Effector memory CD4-positive, alpha-beta T cell (primary cell): ENCODE measurements at regions not wholly inside any gene's neighbourhood (a gene's known extent, or its start where the extent isn't known, plus 50 kb on each side); places are given as distances from the start of the nearest gene placed in this dataset.
A peak's percentile ranks its signal among the peaks of the same experiment; 100 is the strongest.

ENCODE experiments used
- DNase-seq, 3 donors: peaks; one replicate each; pipeline ENCODE4 v3.0.0-alpha.2; 2020
- H3K27ac ChIP-seq: 2 replicates; pipeline ENCODE4 v1.7.0; 2013; ENCODE audit warnings: mild to moderate bottlenecking, low read length, moderate library complexity; ENCODE audit not compliant: insufficient read depth, poor library complexity, severe bottlenecking
- H3K27me3 ChIP-seq: replicated peaks from 2 replicates; pipeline ENCODE4 v1.7.0; 2013; ENCODE audit warnings: mild to moderate bottlenecking, low read length; ENCODE audit not compliant: insufficient read depth, control insufficient read depth, poor library complexity, severe bottlenecking
- H3K36me3 ChIP-seq: 2 replicates; pipeline ENCODE4 v1.7.0; 2013; ENCODE audit warnings: mild to moderate bottlenecking, low read length, moderate library complexity; ENCODE audit not compliant: control insufficient read depth, insufficient read depth
- H3K4me1 ChIP-seq: 2 replicates; pipeline ENCODE4 v1.7.0; 2013; ENCODE audit warnings: low read length, mild to moderate bottlenecking; ENCODE audit not compliant: control insufficient read depth, insufficient read depth, poor library complexity, severe bottlenecking
- H3K4me3 ChIP-seq: 2 replicates; pipeline ENCODE4 v1.7.0; 2013; ENCODE audit warnings: low read length, low read depth, mild to moderate bottlenecking; ENCODE audit not compliant: insufficient read depth, poor library complexity, severe bottlenecking
- H3K9me3 ChIP-seq: 2 replicates; pipeline ENCODE4 v1.7.0; 2013; ENCODE audit warnings: mild to moderate bottlenecking, low read length, moderate library complexity; ENCODE audit not compliant: control insufficient read depth

- H3K27me3 ChIP-seq = peaks cover 12% of the 10 kb centered on the region
- no peak for DNase-seq
- no peak overlapping the region for H3K4me3 ChIP-seq
- no peaks in the 10 kb centered on the region for H3K4me1 ChIP-seq
- no peak overlapping the region for H3K27ac ChIP-seq
- H3K36me3 ChIP-seq = no peaks in the 10 kb centered on the region
- no peaks in the 10 kb centered on the region for H3K9me3 ChIP-seq
Measured at GRCh38 chr2:121076498-121076820, 208.5 kb downstream of the TFCP2L1 start.

GRCh38 chr2:121076885-121077549 lies 208.0 kb downstream of the TFCP2L1 start:
- Histone ChIP-seq H3K36me3 (no peaks in the 10 kb centered on the region), H3K9me3 (no peaks in the 10 kb centered on the region), H3K27me3 (peaks cover 12% of the 10 kb centered on the region), H3K4me3 (no peak overlapping the region), H3K4me1 (no peaks in the 10 kb centered on the region), H3K27ac (no peak overlapping the region)
- peak in 2 of 3 donors; percentile 5 to 13 for DNase-seq

GRCh38 chr2:121078899-121079298 lies 206.1 kb downstream of the TFCP2L1 start:
- Histone ChIP-seq H3K4me3 (no peak overlapping the region), H3K9me3 (no peaks in the 10 kb centered on the region), H3K36me3 (no peaks in the 10 kb centered on the region), H3K27ac (no peak overlapping the region), H3K4me1 (no peaks in the 10 kb centered on the region), H3K27me3 (peaks cover 12% of the 10 kb centered on the region)
- DNase-seq = no peak

- Histone ChIP-seq H3K4me3 (no peak overlapping the region), H3K36me3 (no peaks in the 10 kb centered on the region), H3K27me3 (peaks cover 12% of the 10 kb centered on the region), H3K27ac (no peak overlapping the region), H3K4me1 (no peaks in the 10 kb centered on the region), H3K9me3 (no peaks in the 10 kb centered on the region)
- DNase-seq = peak in 1 of 3 donors; percentile 3
Measured at GRCh38 chr2:121080013-121080772, 204.8 kb downstream of the TFCP2L1 start.

- Histone ChIP-seq H3K4me1 (no peaks in the 10 kb centered on the region), H3K9me3 (no peaks in the 10 kb centered on the region), H3K27ac (no peak overlapping the region), H3K27me3 (peaks cover 2% of the 10 kb centered on the region), H3K36me3 (no peaks in the 10 kb centered on the region), H3K4me3 (no peak overlapping the region)
- no peak for DNase-seq
Measured at GRCh38 chr2:121081701-121082100, 203.3 kb downstream of the TFCP2L1 start.

GRCh38 chr2:121082191-121082590 lies 202.8 kb downstream of the TFCP2L1 start:
- no peaks in the 10 kb centered on the region for H3K27me3 ChIP-seq
- no peak for DNase-seq
- H3K27ac ChIP-seq = no peak overlapping the region
- no peaks in the 10 kb centered on the region for H3K36me3 ChIP-seq
- no peaks in the 10 kb centered on the region for H3K4me1 ChIP-seq
- H3K9me3 ChIP-seq = no peaks in the 10 kb centered on the region
- no peak overlapping the region for H3K4me3 ChIP-seq

GRCh38 chr2:121084130-121084680 lies 200.8 kb downstream of the TFCP2L1 start:
- Histone ChIP-seq H3K4me1 (no peaks in the 10 kb centered on the region), H3K27ac (no peak overlapping the region), H3K4me3 (no peak overlapping the region), H3K9me3 (no peaks in the 10 kb centered on the region), H3K36me3 (no peaks in the 10 kb centered on the region), H3K27me3 (no peaks in the 10 kb centered on the region)
- DNase-seq = no peak

GRCh38 chr2:121085801-121086200 lies 199.2 kb downstream of the TFCP2L1 start:
- no peak overlapping the region for H3K27ac ChIP-seq
- H3K27me3 ChIP-seq = no peaks in the 10 kb centered on the region

GRCh38 chr2:121086450-121086849 lies 198.6 kb downstream of the TFCP2L1 start:
- Histone ChIP-seq H3K27me3 (no peaks in the 10 kb centered on the region), H3K4me1 (no peaks in the 10 kb centered on the region), H3K36me3 (no peaks in the 10 kb centered on the region), H3K9me3 (no peaks in the 10 kb centered on the region), H3K4me3 (no peak overlapping the region), H3K27ac (no peak overlapping the region)
- no peak for DNase-seq

More at GRCh38 chr2:121085801-121086200, 199.2 kb downstream of the TFCP2L1 start:
- Histone ChIP-seq H3K4me1 (no peaks in the 10 kb centered on the region), H3K9me3 (no peaks in the 10 kb centered on the region), H3K36me3 (no peaks in the 10 kb centered on the region), H3K4me3 (no peak overlapping the region)
- no peak for DNase-seq

GRCh38 chr2:121087117-121087516 lies 197.9 kb downstream of the TFCP2L1 start:
- Histone ChIP-seq H3K9me3 (no peaks in the 10 kb centered on the region), H3K4me1 (no peaks in the 10 kb centered on the region), H3K27me3 (no peaks in the 10 kb centered on the region), H3K4me3 (no peak overlapping the region), H3K27ac (no peak overlapping the region), H3K36me3 (no peaks in the 10 kb centered on the region)
- DNase-seq = no peak
